ENCODE measurements at regions not wholly inside any gene's neighbourhood (a gene's known extent, or its start where the extent isn't known, plus 50 kb on each side); places are given as distances from the start of the nearest gene placed in this dataset.

GRCh38 chr3:165624761-165625160, 212.5 kb downstream of the BCHE start:
- WGBS, 2 donors = 86 to 90% methylated on average over 3 of the region's 3 CpGs
- Histone ChIP-seq H3K36me3 (no peaks in the 10 kb centered on the region), H3K9me3 (peaks cover 0 to 32% (median 0%) of the 10 kb centered on the region in 4 donors), H3K27ac (no peak overlapping the region), H3K4me3 (no peak overlapping the region), H3K4me1 (no peaks in the 10 kb centered on the region), H3K27me3 (no peaks in the 10 kb centered on the region)
- DNase-seq (ENCODE audit: low spot score in 2 of 2) = no peak
- TF ChIP-seq CTCF (IDR thresholded peaks at IDR 0.05) = no peak
- TF ChIP-seq EP300 (IDR thresholded peaks at IDR 0.05) = no peak
- no peak for TF ChIP-seq POLR2A (IDR thresholded peaks at IDR 0.05)

- peaks cover 0 to 32% (median 0%) of the 10 kb centered on the region in 4 donors for H3K9me3 ChIP-seq
- no peaks in the 10 kb centered on the region for H3K4me1 ChIP-seq
- no peak for DNase-seq (ENCODE audit: low spot score in 2 of 2)
- no peaks in the 10 kb centered on the region for H3K36me3 ChIP-seq
- H3K27me3 ChIP-seq = no peaks in the 10 kb centered on the region
- 97% methylated on average over 2 of the region's 2 CpGs for WGBS, 2 donors
- TF ChIP-seq POLR2A (IDR thresholded peaks at IDR 0.05) (no peak), EP300 (IDR thresholded peaks at IDR 0.05) (no peak), CTCF (IDR thresholded peaks at IDR 0.05) (no peak)
- H3K27ac ChIP-seq = no peak overlapping the region
- no peak overlapping the region for H3K4me3 ChIP-seq
Measured at GRCh38 chr3:165622356-165622755, 214.9 kb downstream of the BCHE start.

- TF ChIP-seq POLR2A (IDR thresholded peaks at IDR 0.05) (no peak), CTCF (IDR thresholded peaks at IDR 0.05) (no peak), EP300 (IDR thresholded peaks at IDR 0.05) (no peak)
- H3K4me1 ChIP-seq = no peaks in the 10 kb centered on the region
- WGBS, 2 donors = 76 to 83% methylated on average over 2 of the region's 2 CpGs
- H3K27me3 ChIP-seq = no peaks in the 10 kb centered on the region
- no peak overlapping the region for H3K4me3 ChIP-seq
- H3K9me3 ChIP-seq = peaks cover 0 to 20% (median 0%) of the 10 kb centered on the region in 4 donors
- no peak for DNase-seq (ENCODE audit: low spot score in 2 of 2)
- H3K36me3 ChIP-seq = no peaks in the 10 kb centered on the region
- H3K27ac ChIP-seq = no peak overlapping the region
Measured at GRCh38 chr3:165619069-165619468, 218.2 kb downstream of the BCHE start.

GRCh38 chr3:165617134-165617533, 220.1 kb downstream of the BCHE start:
- Histone ChIP-seq H3K4me1 (no peaks in the 10 kb centered on the region), H3K36me3 (no peaks in the 10 kb centered on the region), H3K4me3 (no peak overlapping the region), H3K9me3 (peaks cover 0 to 8% (median 0%) of the 10 kb centered on the region in 4 donors), H3K27me3 (no peaks in the 10 kb centered on the region), H3K27ac (no peak overlapping the region)
- TF ChIP-seq CTCF (IDR thresholded peaks at IDR 0.05) (no peak), POLR2A (IDR thresholded peaks at IDR 0.05) (no peak)
- no peak for DNase-seq (ENCODE audit: low spot score in 2 of 2)

GRCh38 chr3:165614337-165614736, 222.9 kb downstream of the BCHE start:
- 66 to 76% methylated on average over 1 of the region's 1 CpG for WGBS, 2 donors
- no peaks in the 10 kb centered on the region for H3K9me3 ChIP-seq
- H3K27ac ChIP-seq = no peak overlapping the region
- DNase-seq (ENCODE audit: low spot score in 2 of 2) = no peak
- no peaks in the 10 kb centered on the region for H3K36me3 ChIP-seq
- H3K27me3 ChIP-seq = no peaks in the 10 kb centered on the region
- H3K4me1 ChIP-seq = no peaks in the 10 kb centered on the region
- TF ChIP-seq POLR2A (IDR thresholded peaks at IDR 0.05) (no peak), EP300 (IDR thresholded peaks at IDR 0.05) (no peak), CTCF (IDR thresholded peaks at IDR 0.05) (no peak)
- H3K4me3 ChIP-seq = no peak overlapping the region

All from tibial nerve (tissue), 4 donors.